GM18498 (cell line): ENCODE measurements at regions not wholly inside any gene's neighbourhood (a gene's known extent, or its start where the extent isn't known, plus 50 kb on each side); places are given as distances from the start of the nearest gene placed in this dataset.
"Not testable (repeated sequence)": the region's sequence is repeated elsewhere in the genome, so short reads cannot be mapped to it uniquely, and the experiment has no call there.

Source experiments
- ATAC-seq: cut with Tn5 transposase; IDR thresholded peaks from one replicate; pipeline ENCODE4 v1.9.1; 2021; ENCODE audit warnings: mild to moderate bottlenecking, moderate library complexity; ENCODE audit not compliant: unreplicated experiment

GRCh38 chr6:91190041-91190440, 603.2 kb upstream of the MAP3K7 start:
- not testable (repeated sequence) for ATAC-seq

DNA sequence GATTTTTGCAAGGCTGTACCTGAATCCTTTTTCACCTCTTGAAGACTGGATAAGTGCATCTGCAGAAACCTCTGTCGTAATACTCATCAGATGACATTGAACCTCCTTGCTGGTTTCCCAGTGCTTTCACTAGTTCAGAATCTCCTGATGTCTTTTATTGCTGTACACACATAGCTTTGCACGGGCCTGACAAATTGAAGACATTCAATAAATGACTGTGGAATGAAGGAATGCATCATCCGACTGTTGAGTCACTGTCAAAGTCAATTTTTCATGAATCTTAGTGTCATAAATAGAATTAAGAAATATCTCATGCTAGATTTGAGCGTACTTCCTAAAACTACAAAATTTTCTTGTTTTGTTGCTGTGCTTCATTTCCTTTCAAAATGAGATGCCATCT, 598.2 kb upstream of the MAP3K7 start:
- no peak for ATAC-seq

DNA sequence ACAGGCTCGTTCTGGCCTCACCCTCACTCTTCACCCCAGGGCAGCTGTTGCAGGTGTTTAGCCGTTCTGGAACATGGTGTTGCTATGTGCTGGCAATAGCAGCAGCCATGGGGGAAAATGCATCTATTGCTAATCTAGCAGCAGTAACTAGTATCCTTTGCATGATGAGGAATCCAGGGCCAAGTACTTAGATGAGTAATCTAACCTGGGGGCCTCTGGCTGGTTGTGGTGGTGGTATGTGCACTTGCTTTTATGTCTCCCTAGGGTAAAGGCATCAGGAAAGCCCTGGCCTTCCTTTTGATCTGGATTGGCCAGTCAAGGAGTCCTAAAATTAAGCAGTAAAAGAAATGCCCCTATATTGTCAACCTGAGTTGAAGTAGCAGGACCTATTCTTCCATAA, 594.5 kb upstream of the MAP3K7 start:
- no peak for ATAC-seq

GRCh38 chr6:91173651-91174050, 586.8 kb upstream of the MAP3K7 start:
- no peak for ATAC-seq

DNA sequence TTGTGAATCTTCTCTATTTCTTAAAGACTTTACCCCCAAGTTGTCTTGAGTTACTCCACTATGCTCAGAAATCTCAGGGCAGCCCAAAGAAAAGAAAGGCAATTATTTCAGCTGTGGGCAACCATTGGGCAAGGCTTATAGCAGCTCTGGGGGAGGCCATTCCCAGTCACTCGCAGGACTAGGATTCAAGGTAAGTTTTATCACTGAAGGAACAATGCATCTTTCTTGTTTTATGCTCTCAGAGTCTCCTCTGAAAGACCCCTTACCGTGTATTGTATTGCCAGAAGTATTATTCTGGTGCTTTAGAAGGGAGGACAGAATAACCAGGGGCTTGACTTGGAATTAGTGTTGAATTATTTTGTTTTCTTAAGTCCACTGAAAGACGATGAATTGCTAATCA, 586.3 kb upstream of the MAP3K7 start:
- ATAC-seq, result no peak

DNA sequence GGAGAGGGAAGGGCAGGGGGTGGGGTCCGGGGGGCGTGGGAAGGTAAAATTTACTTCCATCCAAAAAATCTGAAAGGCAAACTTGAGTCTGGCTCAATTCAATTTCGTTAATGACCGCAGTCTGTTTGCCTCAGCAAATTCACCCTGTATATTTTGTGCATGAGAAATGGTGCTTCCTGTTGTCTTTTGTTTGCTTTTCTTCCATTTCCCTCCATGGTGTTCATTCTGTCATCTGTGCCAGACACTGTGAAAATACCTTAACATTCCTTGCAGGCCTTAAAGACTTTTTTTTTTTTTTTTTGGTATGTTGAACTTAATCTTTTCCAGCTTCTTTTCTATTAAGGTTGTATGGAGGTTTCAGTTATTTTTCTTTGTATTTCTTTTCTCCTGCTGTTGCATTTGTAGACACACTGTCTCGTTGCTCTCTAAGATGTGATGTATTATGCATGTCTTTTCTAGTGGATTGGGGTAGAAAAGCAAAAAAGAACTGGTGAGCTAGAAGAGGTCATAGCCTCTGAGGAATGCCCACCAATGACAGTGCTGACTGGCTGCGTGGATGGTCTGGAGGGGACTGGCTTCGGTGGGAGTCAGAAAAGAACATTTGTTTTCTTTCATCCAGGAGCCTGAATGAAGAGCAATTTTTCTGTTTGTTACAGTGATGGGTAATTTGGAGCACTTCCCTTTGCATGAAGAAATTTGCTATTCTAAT, 585.0 kb upstream of the MAP3K7 start:
- ATAC-seq, result no peak

- ATAC-seq, result no peak
These were observed 581.0 kb upstream of the MAP3K7 start for GRCh38 chr6:91167846-91168245.

- no peak for ATAC-seq
These were observed 579.6 kb upstream of the MAP3K7 start for GRCh38 chr6:91166271-91167046.

DNA sequence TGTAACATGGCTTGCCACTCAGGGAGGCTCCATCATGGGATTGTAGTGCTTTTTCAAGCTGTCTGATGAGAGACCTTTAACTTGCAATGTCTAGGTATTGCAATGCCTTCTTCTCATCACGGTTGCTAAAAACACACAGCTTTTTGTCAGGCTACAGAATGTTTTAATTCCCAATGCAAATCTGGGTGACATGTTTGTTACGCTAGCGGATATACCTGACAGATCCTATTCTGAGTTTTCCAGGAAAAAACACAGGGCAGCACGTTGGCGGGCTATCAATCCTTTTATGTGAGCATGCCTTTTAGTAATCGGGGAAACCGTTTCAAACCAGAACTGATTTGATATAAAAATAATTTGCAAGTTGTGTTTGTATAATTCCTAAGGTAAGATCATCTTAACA, 577.2 kb upstream of the MAP3K7 start:
- no peak for ATAC-seq

DNA sequence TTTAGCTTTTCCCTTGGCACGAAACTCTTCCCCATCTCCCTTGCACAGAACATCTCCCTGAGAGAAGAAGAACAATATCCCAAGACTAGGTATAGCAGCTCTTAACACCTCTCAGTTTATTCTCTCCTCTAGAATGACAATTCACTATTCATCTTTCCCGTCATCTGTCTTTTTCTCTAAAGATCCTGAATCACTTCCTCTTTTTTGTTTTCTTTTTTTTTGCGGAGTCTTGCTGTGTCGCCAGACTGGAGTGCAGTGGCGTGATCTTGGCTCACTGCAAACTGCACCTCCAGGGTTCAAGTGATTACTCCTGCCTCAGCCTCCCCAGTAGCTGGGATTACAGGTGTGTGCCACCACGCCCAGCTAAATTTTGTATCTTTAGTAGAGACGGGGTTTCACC, 574.4 kb upstream of the MAP3K7 start:
- no peak for ATAC-seq

- no peak for ATAC-seq
These were observed 568.4 kb upstream of the MAP3K7 start for GRCh38 chr6:91155129-91155785.

GRCh38 chr6:91152824-91153223, 566.0 kb upstream of the MAP3K7 start:
- ATAC-seq, result no peak

DNA sequence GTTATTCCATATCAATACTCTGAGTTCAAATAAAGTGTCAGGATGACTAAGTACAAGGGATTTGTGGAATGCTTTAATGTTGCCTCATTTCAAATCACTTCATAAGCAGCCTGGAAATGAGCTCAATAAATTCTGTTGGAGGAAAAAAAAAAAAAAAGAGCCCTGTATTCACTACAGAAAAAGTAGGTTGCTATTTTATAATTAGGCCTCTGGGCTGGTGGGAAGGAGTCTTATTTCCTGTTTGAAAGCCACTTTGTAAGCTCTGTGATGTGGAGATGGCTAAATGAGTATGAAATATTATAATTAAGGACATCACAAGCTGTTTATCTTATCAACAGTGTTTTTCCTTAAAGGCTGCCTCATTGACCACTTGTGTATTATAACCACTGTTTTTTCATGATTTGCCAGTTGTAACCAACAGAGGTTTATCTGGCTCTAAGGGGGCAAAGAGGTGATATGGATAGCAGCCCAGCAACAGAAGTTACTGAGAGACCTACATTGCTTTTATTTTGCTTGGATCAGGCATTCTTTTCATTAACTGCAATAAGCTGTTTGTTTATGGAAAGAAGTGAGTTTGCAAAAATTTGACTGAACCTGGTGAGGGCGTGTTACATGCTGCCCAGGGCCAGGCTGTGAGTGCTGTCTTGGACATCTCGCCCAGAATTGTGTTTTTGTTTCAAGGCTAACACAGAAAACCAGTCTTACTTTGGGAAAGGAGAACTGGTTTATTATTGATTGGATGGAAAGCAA, 563.3 kb upstream of the MAP3K7 start:
- ATAC-seq, result no peak

DNA sequence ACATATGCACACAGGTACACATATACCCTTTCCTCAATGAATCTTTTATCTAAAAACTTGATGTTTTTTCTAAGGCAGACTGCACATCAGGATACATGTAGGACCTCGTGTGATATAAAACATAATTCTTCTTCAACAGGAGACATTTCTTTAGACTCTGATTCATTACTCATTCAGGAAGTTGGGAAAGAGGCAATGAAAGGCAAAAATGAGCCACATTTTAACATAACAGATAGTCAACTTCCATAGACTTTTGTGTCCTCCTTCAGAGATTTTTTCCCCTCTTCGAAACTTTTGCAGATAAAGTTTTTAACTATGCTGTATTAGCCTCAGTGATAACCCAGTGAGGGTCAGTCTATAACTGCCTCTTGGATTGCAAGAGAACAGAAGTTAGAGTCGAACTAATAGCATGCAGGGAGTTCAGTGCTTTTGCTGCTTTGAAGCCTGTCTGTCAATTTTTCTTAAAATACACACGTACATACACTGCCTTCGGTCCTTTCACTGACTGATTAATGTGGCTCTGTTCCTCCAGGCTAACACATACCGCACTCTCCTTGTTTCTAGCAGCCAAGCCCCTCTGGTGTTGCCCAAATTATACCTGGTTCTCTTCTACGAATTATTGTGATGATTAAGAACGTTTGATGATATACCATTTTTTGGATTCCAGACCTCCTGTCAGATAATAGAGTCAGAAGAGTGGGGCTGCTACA, 562.5 kb upstream of the MAP3K7 start:
- ATAC-seq, result no peak

DNA sequence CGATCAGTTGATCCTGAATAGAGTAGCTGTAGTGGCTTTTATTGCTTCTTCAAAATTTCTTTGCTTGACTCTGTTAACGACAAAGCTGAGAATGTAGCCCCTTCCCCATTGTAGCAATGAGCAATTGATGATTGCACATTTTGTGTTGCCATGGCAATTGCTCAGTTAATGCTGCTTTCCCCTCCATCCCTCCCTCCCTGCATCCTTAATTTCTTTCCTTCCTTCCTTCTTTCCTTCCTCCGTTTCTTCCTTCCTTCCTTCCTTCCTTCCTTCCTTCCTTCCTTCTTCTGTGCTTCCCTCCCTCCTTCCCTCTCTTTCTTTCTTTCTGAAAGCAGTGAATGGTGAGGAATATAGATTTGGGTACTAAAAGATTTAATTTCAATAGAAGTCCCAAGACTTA, 557.3 kb upstream of the MAP3K7 start:
- no peak for ATAC-seq

GRCh38 chr6:91142154-91142553, 555.3 kb upstream of the MAP3K7 start:
- no peak for ATAC-seq

DNA sequence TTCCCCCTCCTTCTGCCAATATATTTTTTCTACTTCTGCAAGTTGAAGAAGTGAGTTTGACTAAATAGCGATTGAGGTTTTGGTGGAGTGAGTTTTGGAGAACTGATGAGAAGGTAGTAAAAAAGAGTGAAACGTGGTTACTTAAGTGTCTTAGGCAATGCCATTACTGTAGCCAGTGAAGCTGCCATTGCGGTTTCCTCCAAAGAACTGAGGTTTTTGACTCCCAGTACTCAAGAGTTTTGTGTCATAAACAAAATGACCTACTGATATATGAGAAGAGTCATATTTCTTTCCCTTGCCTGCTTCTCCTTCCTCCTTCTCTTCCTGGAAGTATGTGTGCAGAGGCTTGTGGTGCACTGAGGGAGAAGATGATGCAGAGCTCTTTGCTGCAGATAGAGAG, 554.5 kb upstream of the MAP3K7 start:
- no peak for ATAC-seq

GRCh38 chr6:91140449-91140848, 553.6 kb upstream of the MAP3K7 start:
- ATAC-seq, result no peak

DNA sequence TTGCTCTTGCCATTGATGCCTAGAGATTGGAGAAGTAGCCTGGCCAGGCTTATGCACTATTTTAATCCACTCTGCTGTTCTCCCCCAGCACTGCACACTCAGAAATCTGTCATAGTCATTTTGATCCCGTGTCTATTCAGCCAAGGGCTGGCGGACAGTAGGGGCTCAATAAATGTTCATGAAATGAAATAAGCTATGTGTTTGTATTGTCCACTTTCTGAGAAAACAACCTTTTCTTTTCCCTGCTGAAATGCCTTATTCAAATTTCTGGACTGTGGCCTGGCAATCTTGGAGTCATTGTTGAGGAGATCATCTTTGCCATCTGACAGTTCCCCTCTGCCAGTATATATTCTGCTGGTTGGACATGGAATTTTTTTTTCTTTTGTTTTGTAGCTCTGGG, 550.4 kb upstream of the MAP3K7 start:
- no peak for ATAC-seq

- ATAC-seq, result no peak
These were observed 548.7 kb upstream of the MAP3K7 start for GRCh38 chr6:91135406-91136103.
